Activated gamma-delta T cell (primary cell): ENCODE measurements at regions not wholly inside any gene's neighbourhood (a gene's known extent, or its start where the extent isn't known, plus 50 kb on each side); places are given as distances from the start of the nearest gene placed in this dataset.

ENCODE experiments used
- DNase-seq: peaks from one replicate; lab custom pipeline; 2025; lab: John Stamatoyannopoulos, UW

- no peak for DNase-seq
Observed at GRCh38 chr13:58619396-58620113, 988.0 kb downstream of the PCDH17 start.

- no peak for DNase-seq
Observed at GRCh38 chr13:58620176-58620575, 988.6 kb downstream of the PCDH17 start.

GRCh38 chr13:58625703-58626389 lies 994.3 kb downstream of the PCDH17 start:
- DNase-seq = no peak

DNA sequence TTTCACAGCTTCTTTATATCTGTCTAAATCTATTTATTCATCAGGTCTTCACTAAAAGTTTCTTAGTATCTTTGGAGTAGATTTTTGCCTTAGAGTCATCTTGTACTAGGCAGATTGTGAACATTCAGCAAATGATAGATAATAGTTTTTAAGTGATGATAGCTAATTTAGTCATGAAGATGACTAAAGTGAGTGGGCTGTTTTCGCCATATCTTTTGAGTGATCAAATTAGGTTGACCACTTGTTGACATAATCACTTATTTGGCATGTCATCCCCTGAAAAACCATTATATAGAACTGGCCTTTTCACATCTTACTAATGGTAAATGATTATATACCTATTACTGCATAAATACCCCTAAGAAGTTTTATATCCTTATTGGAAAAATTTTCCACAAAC lies 999.2 kb downstream of the PCDH17 start:
- DNase-seq = no peak

DNA sequence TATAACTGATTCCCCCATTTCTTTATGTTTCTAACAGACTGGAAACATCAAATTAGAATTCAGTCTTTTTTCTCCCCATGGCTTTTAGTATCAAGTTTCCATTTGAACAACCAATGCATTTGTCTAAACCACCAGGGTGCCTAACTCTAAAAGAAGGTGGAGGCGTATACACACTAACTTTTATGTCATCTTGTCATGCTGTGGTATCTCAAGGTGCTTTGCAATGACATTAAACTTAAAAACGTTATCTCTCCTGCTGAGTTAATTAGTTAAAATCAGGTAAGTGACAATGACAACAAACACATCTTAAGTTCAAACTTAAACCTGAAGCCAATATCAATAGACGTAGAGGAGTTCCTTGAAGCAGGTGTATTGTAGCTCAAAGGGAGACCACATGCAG lies 1001.7 kb downstream of the PCDH17 start:
- no peak for DNase-seq

- DNase-seq = no peak
Observed at GRCh38 chr13:58655086-58655485, 1023.5 kb downstream of the PCDH17 start.

GRCh38 chr13:58660826-58661225 lies 1029.3 kb downstream of the PCDH17 start:
- no peak for DNase-seq

- no peak for DNase-seq
Observed at GRCh38 chr13:58666331-58666730, 1034.8 kb downstream of the PCDH17 start.

DNA sequence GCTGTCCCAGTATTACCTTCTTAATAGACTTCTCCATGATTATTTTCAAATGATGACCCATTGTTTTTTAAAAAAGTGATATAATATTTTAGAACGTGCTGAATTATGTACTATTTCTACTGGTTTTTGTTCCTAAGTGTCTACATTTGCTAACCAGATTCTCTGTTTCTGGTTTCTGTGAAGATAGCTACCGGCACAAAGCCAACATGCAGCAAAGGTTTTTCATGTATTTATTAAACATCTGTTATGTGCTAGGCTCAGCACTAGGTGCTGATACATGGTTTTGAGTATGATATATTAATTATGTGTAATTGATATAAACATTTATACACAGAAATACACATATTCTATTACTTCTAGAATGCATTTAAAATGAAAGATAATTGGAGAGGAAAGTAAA lies 1035.6 kb downstream of the PCDH17 start:
- DNase-seq = no peak

DNA sequence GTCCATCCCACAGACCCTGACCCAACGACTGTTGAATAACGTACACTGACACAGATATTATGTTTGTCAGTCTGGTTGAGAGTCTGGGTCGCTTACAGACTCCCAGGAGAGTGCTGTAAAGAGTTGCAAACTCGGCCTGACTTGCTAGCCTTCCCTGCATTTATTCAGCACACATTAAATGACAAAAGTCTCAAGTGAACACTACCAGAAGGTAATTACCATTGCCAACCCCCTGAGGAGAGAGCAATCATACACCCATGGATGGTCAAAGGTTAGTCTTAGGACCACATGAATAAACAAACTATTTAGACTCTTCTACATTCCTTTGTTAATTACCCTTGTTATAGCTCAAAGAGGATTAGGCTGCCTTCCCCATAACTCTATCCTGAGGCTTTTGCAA lies 1048.6 kb downstream of the PCDH17 start:
- DNase-seq = no peak

DNA sequence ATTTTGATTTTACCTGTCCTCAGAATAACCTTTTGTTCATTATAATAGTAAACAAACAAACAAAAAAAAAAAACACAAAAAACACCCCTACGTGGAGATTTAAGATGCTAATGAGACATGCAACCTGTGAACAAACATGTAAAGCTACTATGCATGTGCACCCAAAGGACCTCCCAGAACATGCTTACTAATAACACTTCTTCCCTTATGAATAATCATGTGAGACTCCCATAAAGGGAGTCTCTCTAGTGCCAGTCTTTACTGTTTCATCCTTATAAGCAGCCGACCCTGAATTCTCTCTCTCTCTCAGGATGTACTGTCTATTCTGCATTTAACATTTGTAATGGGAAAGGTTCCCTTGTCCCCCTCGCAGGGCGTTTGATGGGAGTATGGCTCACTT lies 1051.1 kb downstream of the PCDH17 start:
- no peak for DNase-seq

DNA sequence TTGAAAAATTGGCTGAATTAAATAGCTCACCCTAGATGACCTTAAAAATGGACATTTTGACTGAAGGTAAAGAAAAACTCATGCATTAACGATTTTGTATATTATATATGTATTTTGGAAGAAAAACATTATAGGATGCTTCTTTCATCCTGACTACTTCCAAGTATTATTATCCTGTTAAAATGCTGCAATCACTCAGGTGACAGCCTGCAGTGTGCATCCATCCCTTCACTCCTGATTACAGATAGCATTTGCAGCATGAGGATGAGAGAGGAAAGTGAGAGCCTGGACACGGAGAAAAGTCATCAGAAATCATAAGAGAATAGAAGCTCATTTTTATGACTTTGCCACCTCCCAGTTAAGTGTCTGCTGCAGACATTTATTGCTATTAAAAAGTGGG lies 1055.6 kb downstream of the PCDH17 start:
- no peak for DNase-seq

- DNase-seq = no peak
Observed at GRCh38 chr13:58698531-58698930, 1067.0 kb downstream of the PCDH17 start.

GRCh38 chr13:58704953-58705352 lies 1073.4 kb downstream of the PCDH17 start:
- DNase-seq = no peak

- DNase-seq = no peak
Observed at GRCh38 chr13:58706421-58706820, 1074.9 kb downstream of the PCDH17 start.

- no peak for DNase-seq
Observed at GRCh38 chr13:58712191-58712590, 1080.6 kb downstream of the PCDH17 start.

DNA sequence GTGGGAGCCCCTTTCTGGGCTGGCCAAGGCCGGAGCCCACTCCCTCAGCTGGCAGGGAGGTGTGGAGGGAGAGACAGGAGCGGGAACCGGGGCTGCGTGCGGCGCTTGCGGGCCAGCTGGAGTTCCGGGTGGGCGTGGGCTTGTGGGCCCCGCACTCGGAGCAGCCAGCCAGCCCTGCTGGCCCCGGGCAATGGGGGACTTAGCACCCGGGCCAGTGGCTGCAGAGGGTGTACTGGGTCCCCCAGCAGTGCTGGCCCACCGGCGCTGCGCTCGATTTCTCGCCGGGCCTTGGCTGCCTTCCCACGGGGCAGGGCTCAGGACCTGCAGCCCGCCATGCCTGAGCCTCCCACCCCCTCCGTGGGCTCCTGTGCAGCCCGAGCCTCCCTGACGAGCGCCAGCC lies 1082.5 kb downstream of the PCDH17 start:
- peak; percentile 3 for DNase-seq

DNA sequence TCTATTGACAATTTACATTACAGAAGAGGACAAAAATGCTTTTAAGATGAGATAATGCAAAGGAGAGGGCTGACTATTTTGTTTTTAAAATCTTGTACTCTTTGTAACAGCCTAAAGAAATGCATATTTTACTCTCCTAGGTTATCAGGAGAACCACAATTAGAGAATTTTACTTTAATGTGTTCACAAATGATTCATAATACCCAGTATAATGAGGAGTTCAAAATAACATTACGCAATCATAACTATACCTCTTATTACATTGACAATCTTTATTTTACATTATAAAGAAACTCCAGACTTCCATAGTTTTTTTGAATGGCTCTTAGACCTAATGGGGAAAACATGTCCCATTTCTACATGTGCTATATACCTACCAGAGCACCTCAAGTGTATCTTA lies 1089.7 kb downstream of the PCDH17 start:
- DNase-seq = no peak

- no peak for DNase-seq
Observed at GRCh38 chr13:58728126-58728525, 1096.6 kb downstream of the PCDH17 start.

DNA sequence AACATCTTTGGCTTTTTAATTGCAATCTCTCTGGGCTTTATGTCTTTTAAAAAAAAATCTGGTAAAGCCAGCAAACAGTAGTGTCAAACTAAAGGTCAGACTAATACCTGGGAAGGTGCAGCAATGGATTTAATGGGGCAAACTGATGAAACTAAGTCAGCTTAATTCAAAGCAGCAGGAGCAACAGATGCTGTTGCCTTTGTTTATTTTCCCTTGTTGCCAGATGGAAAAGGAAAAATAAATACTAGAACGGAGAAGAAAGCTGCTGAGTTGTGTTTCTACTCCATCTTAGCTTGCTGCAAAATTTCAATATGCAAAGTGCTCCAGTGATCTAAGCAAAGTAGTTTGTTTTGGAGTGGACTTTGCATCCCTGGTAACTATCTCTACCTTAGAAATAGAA lies 1097.8 kb downstream of the PCDH17 start:
- no peak for DNase-seq

DNA sequence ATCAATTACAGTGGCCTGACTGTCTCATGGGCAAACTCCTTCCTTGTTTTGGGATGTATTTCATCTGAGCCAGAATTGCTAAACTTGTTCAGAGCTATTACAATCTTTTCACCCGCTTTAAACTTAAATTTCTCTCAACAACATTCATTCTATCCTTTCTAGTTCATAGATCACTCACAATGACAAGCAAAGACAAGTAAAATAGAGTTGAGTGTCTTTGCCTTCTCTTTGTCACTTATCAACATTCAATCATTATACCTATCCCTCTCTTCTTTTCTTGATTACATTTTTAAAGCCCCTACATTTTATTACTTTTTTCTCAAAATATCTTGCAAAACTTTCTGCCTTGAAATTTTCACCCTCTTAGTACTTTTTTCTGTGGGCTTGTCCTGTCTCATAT lies 1113.1 kb downstream of the PCDH17 start:
- no peak for DNase-seq

- no peak for DNase-seq
Observed at GRCh38 chr13:58767566-58767965, 1136.0 kb downstream of the PCDH17 start.

DNA sequence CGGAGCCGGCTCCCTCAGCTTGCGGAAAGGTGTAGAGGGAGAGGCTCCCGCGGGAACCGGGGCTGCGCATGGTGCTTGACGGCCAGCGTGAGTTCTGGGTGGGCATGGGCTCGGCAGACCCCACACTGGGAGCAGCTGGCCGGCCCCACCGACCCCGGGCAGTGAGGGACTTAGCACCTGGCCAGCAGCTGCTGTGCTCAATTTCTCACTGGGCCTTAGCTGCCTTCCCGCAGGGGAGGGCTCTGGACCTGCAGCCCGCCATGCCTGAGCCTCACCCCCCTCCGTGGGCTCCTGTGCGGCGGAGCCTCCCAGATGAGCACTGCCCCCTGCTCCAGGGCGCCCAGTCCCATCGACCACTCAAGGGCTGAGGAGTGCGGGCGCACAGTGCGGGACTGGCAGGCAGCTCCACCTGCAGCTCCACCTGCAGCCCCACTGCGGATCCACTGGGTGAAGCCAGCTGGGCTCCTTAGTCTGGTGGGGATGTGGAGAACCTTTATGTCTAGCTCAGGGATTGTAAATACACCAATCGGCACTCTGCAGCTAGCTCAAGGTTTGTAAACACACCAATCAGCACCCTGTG lies 1141.8 kb downstream of the PCDH17 start:
- no peak for DNase-seq
